NCI-H1105 (cell line): ENCODE measurements at regions not wholly inside any gene's neighbourhood (a gene's known extent, or its start where the extent isn't known, plus 50 kb on each side); places are given as distances from the start of the nearest gene placed in this dataset.
"Not testable (repeated sequence)": the region's sequence is repeated elsewhere in the genome, so short reads cannot be mapped to it uniquely, and the experiment has no call there.

ENCODE experiments used
- DNase-seq: peaks from one replicate; lab custom pipeline; 2025; lab: John Stamatoyannopoulos, UW

- no peak for DNase-seq
Measured at GRCh38 chr2:188645986-188646385, 328.2 kb upstream of the COL3A1 start.

GRCh38 chr2:188647430-188648070 is 326.6 kb upstream of the COL3A1 start:
- no peak for DNase-seq

- DNase-seq = no peak
Measured at GRCh38 chr2:188659656-188660406, 314.3 kb upstream of the COL3A1 start.

- no peak for DNase-seq
Measured at GRCh38 chr2:188663301-188663700, 310.9 kb upstream of the COL3A1 start.

GRCh38 chr2:188664416-188664815 is 309.8 kb upstream of the COL3A1 start:
- DNase-seq = no peak

- no peak for DNase-seq
Measured at GRCh38 chr2:188664951-188665595, 309.1 kb upstream of the COL3A1 start.

- DNase-seq = no peak
Measured at GRCh38 chr2:188665727-188666304, 308.4 kb upstream of the COL3A1 start.

GRCh38 chr2:188666503-188666902 is 307.7 kb upstream of the COL3A1 start:
- DNase-seq = no peak

GRCh38 chr2:188668017-188668680 is 306.0 kb upstream of the COL3A1 start:
- no peak for DNase-seq

- no peak for DNase-seq
Measured at GRCh38 chr2:188675391-188676009, 298.7 kb upstream of the COL3A1 start.

- no peak for DNase-seq
Measured at GRCh38 chr2:188676010-188676400, 298.2 kb upstream of the COL3A1 start.

GRCh38 chr2:188677142-188677541 is 297.0 kb upstream of the COL3A1 start:
- no peak for DNase-seq

- DNase-seq = no peak
Measured at GRCh38 chr2:188678882-188679281, 295.3 kb upstream of the COL3A1 start.

GRCh38 chr2:188682838-188683237 is 291.3 kb upstream of the COL3A1 start:
- DNase-seq = no peak

GRCh38 chr2:188684795-188685194 is 289.4 kb upstream of the COL3A1 start:
- DNase-seq = no peak

- DNase-seq = no peak
Measured at GRCh38 chr2:188693111-188693510, 281.1 kb upstream of the COL3A1 start.

- DNase-seq = no peak
Measured at GRCh38 chr2:188693771-188694170, 280.4 kb upstream of the COL3A1 start.

GRCh38 chr2:188695953-188696352 is 278.2 kb upstream of the COL3A1 start:
- DNase-seq = no peak

- DNase-seq = not testable (repeated sequence)
Measured at GRCh38 chr2:188698151-188698550, 276.0 kb upstream of the COL3A1 start.

- DNase-seq = no peak
Measured at GRCh38 chr2:188701836-188702235, 272.3 kb upstream of the COL3A1 start.

- no peak for DNase-seq
Measured at GRCh38 chr2:188705191-188705590, 269.0 kb upstream of the COL3A1 start.

GRCh38 chr2:188713961-188714360 is 260.2 kb upstream of the COL3A1 start:
- no peak for DNase-seq
